Erythroblast (primary cell): ENCODE measurements at regions not wholly inside any gene's neighbourhood (a gene's known extent, or its start where the extent isn't known, plus 50 kb on each side); places are given as distances from the start of the nearest gene placed in this dataset.

ENCODE experiments used
- GATA1 ChIP-seq: IDR thresholded peaks from 2 replicates; pipeline ENCODE4 v1.6.1; 2011; ENCODE audit warnings: low read depth, mild to moderate bottlenecking, control low read depth, low read length, moderate library complexity
- POLR2A ChIP-seq: IDR thresholded peaks from 2 replicates; pipeline ENCODE4 v1.6.1; 2011; ENCODE audit warnings: mild to moderate bottlenecking, low read length

- TF ChIP-seq POLR2A (no peak), GATA1 (no peak)
Observed at GRCh38 chr20:56828402-56828801, 199.3 kb downstream of the TFAP2C start.
